GM18517 (cell line): ENCODE measurements at regions not wholly inside any gene's neighbourhood (a gene's known extent, or its start where the extent isn't known, plus 50 kb on each side); places are given as distances from the start of the nearest gene placed in this dataset.

Source experiments
- ATAC-seq: cut with Tn5 transposase; IDR thresholded peaks from one replicate; pipeline ENCODE4 v1.9.1; 2021; ENCODE audit warnings: mild to moderate bottlenecking, moderate library complexity; ENCODE audit not compliant: unreplicated experiment

- ATAC-seq = no peak
Observed at GRCh38 chr10:118472415-118473304, 122.8 kb downstream of the PRLHR start.

GRCh38 chr10:118471863-118472262 lies 123.6 kb downstream of the PRLHR start:
- ATAC-seq = no peak

DNA sequence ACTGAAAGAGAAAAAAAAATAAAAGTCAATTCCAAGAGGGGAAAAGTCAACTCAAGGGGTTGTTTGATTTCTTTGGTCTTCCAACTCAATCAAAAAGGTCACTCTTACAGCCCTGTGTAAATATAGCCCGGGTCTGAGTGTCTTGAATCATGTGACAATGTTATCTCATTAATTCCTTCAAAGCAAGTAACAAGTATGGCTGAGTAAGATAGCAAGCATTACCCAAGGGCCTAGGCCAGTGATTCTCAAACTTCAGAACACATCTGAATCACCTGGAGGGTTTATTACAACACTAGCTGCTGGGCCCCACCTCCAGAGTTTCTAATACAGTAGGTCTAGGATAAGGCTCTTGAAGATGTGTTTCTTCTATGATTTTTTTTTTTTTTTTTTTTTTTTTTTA lies 125.0 kb downstream of the PRLHR start:
- no peak for ATAC-seq

GRCh38 chr10:118467200-118467599 lies 125.1 kb upstream of the FAM204A start:
- no peak for ATAC-seq

DNA sequence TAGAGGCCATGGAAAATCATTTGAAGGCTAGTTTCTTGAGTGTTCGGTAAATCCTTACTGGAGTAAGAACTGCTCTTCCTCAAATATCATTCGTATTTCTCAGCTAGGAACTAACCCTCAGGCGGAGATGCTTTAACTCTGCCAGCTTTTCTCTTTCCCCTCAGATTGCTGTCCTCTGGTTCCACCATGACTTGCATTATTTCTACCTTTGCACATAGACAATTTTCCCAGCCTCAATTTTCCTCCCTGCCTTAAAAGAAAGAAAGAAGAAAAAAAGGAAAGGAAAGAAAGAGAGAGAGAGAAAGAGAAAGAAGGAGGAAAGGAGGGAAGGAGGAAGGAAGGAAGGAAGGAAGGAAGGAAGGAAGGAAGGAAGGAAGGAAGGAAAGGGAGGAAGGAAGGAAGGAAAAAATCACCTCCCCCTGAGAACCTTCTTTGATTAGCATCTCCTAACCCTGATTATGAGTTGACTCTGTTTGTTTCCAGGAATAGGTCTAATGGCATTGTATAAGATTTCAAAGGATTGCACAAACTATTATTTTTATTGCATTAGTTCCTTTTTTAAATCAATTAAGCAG lies 123.3 kb upstream of the FAM204A start:
- no peak for ATAC-seq

DNA sequence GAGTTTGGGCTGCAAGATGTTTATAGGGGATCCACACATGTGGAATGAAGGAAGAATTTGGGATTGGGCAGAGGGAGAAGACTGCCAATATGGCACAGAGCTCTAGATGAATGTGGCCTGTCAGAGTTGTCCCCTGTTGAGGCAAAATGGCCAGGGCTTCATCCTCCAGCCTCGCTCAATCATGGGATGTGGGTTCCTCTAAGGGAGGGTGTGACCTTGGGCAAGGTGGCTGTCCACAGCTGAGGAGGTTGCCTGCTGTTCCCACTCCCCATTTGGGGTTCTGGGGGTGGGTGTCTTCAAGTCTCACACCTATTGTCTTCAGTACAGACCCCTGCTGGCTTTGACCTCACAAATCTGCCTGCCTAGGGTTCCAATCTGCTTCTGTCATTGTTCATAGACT lies 121.6 kb upstream of the FAM204A start:
- no peak for ATAC-seq

- ATAC-seq = no peak
Observed at GRCh38 chr10:118462401-118462800, 120.3 kb upstream of the FAM204A start.

GRCh38 chr10:118459642-118460193 lies 117.6 kb upstream of the FAM204A start:
- ATAC-seq = peak; percentile 63

- no peak for ATAC-seq
Observed at GRCh38 chr10:118458957-118459641, 117.0 kb upstream of the FAM204A start.

DNA sequence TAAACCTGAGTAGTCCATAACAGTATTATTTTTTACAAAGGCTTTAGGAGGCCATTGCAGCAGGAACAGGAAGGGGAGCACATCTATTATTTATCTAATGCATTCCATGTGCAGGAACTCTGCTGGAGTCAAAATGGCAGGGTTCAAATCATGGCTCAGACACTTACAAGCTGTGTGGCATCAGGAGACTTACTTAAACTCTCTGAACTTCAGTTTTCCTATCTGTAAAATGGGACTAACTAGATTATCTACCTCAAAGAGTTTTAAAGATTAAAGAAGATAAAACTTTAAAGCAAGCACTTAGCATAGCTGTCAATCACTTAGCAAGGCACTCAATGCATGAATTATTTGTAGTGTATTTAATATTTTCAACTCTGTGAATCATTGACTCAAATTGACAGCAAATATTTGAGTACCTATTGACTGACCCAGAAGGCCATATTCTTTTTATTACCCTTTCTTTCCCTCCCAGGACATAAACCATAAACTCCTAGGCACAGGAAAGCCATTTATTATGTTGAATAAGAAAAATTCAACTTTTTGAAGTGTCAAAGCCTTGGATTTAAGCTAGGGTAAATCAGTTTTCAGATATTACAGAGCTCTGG lies 115.8 kb upstream of the FAM204A start:
- ATAC-seq = no peak

DNA sequence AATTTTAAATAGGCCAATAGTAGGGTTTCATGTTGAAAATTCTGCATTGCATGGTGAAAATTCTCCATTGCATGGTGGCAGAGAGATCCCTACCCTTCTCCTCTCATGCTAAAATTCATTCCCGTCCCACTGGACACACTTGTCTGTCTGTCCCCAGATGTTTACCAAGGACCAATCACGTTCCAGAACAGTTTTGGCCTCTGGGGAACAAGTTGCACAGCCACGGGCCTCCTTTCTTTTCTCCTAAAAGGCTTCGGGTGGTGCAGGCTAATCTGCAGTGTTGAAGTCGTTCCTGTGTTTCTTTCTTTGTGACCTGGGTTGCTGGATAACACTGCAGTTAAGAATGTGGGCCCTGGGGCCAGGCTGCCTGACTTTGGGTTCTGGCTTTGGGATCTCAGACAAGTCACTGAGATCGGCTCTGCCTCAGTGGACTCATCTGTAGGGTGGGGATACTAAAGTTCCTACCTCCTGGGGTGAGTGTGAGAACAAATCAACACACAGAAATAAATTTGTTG lies 113.1 kb upstream of the FAM204A start:
- no peak for ATAC-seq

GRCh38 chr10:118454211-118454610 lies 112.1 kb upstream of the FAM204A start:
- ATAC-seq = no peak

- ATAC-seq = no peak
Observed at GRCh38 chr10:118452098-118452497, 110.0 kb upstream of the FAM204A start.

DNA sequence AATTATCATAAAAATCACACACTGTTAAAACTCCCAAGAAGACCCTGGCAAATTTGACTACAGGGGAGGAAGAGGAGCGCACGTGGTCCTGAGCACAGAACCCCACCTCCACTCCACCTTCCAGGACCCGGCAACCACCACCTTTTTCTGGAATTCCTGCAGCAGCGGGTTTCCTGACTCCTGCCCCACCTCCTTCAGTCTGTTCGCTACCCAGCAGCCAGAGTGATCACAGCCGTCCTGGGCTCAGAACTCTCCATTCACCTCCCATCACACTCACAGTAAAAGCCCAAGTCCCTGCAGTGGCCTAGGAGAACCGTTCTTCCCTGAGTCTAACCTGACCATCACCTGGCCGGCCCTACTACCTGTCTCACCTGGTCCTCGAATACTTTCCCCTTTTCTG lies 107.4 kb upstream of the FAM204A start:
- ATAC-seq = no peak

DNA sequence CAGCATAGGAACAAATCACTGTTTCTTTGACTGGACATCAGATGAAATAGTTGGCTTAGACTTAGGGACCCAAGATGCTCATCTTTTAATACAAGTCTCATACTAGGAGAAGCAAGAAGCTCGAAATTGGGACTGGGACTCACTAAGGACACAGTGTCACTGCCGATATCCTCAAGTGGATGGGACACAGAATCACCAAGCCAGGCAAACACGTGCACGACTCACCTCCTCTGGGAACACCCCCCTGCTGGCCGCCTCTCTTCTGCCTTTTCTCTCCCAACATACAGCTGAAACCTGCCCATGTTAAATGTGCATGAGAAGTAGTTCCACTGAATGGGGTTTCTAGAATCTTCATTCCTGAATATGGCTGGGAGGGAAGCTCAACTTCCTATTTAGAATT lies 106.6 kb upstream of the FAM204A start:
- ATAC-seq = no peak

DNA sequence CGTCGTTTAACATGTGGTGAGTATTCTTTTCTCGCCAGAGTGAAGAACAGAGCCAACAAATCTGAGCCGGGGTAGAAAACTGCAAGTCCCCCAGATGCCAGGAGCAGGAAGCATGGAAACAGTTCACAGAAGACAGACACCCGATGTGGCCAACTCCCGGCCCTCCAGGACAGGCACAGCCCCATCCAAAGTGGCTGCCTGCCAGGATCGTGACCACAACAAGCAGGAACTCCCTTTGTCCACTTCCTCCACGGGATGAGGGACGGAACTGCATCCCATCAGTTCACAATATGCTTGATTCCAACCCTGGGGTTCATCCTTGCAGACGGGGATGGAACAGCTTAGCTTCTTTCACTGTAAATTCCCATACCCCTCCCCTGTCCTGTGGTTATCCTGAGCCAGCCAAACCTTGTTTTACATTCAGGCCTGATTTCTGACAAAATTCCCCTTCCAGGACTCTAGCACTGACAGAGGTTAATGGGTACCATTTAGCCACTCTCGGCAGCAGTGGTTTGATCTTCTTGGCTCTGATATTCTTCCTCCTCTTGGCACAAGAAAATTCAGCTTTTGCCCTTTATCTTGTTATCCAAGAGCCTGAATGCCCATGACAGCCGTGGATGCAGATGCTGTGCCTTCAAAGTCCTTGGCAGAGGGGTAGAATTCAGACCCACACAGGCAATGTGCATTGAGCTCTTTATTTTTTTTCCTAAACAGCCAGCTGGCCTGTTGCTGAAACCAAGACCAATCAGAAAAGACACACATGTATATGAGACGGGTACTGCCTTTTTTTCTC lies 105.5 kb upstream of the FAM204A start:
- no peak for ATAC-seq

DNA sequence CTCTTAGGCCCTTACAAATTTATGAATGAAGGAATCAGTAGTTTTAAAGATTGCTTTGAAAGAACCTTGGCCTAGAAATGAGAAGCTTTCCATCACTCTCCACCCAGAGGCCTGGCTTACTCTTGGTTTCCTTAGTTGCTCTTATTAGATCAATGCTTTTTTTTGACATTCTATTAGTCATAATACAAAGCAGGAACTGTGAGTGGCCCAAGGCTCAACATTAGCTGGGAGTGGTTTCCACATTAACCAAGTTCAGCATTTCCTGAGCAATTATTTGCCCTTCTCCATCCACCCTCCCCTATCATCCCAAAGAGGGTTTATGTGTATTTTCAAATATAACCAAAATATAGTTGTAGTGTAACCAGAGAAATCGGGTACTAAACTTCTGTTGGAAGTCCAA lies 103.4 kb upstream of the FAM204A start:
- ATAC-seq = no peak

GRCh38 chr10:118444069-118444468 lies 101.9 kb upstream of the FAM204A start:
- ATAC-seq = no peak

DNA sequence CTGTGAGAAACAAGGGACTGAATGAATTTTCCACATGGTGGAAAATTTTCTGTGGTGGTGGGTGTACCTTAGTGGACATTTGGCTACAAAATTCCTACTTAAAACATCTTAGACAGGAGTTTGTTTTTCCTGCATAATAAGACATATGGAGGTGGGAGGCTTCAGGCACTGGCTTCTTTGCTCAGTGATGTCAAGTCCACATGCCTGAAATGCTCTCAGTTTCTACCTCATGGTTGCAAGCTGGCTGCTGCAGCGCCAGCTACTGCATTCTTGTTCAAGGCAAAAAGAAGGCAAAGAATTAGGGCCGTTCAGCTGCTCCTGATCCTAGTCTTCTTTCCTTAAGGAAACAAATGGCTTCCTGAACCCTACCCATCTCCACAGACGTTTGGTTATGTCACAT lies 99.9 kb upstream of the FAM204A start:
- no peak for ATAC-seq

GRCh38 chr10:118439824-118440223 lies 97.7 kb upstream of the FAM204A start:
- no peak for ATAC-seq
